ACHN (cell line): ENCODE measurements at regions not wholly inside any gene's neighbourhood (a gene's known extent, or its start where the extent isn't known, plus 50 kb on each side); places are given as distances from the start of the nearest gene placed in this dataset.
"Not testable (repeated sequence)": the region's sequence is repeated elsewhere in the genome, so short reads cannot be mapped to it uniquely, and the experiment has no call there.

ENCODE experiments used
- DNase-seq: peaks from one replicate; pipeline ENCODE4 v3.0.0-alpha.2; 2015
- in situ Hi-C: cut with HindIII; loops from 2 replicates; pipeline ENCODE4 v1.10.0; 2017; ENCODE audit warnings: low sequenced_read_pairs, low pct_ligation_motif_present, low pct_unique_long_range_greater_than_20kb

DNA sequence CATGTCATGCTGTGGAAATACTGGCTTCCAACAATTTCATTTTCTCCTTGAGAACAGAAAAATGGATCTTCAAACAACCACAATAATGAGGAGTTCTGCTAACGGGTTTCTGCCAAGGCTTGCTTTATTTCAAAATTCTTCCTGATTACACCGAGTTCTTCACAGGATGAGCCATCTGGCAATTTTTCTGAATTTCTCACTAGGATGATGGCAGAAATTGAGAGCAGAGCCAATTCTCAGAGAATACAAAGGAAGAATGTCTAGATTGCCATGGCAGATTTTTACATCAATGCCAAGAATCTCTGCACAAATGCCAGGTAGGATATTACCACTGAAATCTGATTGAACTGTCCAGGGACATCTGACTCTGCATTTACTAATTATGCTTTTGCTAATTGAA lies 619.0 kb upstream of the CHRM3 start:
- in situ Hi-C loops, result no loop called here
- DNase-seq, result no peak

DNA sequence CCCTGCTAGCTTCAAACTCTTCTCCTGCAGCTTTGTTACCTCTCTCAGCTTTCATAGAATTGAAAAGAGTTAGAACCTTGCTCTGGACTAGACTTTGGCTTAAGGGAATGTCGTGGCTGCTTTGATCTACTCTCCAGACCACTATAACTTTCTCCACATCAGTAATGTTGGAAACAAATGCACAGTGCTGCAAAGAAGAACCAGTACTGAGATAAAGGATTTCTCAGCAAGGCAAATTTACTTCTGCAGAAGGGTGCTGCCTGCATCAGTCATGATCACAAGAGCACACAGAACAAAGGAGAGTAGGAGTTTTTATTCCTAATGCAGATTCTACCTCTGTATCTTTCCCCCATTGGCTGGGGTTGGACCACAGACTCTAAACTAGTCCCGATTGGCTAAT lies 621.6 kb upstream of the CHRM3 start:
- DNase-seq, result no peak
- in situ Hi-C loops, result no loop called here

DNA sequence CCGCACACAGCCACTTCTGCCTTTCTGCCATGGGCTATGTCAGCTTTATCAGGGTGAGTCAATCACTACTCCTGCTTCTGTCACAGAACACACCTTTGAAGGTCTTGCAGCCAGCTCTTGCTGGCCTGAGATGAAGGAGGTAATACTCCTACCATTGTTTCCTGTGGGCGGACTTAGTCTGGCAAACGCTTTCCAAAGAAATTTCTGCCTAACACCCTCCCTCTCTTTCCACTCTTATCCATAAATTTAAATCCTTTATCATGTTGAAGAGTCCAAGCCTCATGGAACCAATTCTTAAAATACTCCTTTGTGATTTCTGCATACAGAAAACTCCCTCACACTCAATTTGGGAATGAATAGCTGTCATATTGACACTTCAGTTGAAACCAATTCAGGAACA lies 633.1 kb upstream of the CHRM3 start:
- no peak for DNase-seq
- in situ Hi-C loops, result no loop called here

DNA sequence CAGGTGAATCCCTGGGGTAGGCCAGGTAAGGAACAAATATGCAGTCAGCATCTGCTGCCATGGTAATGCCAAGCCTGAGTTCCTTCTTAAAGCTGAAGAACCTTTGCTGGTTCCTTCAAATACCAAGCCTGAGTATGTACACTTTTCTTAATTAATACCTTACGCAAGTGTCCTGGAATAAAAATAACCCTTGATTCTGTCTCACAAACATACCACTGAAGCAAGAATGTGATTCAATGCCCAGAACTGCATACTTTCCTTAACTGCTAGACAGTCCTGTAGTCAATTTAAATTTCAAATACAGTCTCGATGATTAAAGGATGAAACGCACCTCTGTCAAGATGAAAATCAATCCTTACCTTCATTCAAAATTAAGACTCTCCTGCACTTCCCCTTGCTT lies 634.0 kb upstream of the CHRM3 start:
- in situ Hi-C loops, result no loop called here
- DNase-seq, result no peak

DNA sequence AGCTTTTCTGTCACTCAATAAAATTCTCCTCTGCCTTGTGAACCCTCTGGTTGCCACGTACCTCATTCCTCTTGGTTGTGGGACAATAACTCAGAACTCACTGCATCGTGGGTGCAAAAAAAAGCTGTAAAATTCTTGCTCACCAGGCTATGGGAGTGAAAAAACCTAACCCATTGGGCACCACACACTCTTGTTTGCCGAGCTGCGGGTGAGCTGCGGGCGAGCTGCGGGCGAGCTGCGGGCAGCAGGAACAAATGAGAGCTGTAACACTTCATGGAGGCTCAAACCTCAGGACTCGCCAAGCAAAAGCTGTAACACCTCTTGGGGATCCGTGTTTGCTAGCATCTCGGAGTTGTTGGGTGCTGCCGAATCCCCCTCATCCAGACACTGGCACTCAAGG lies 641.3 kb upstream of the CHRM3 start:
- in situ Hi-C loops, result no loop called here
- no peak for DNase-seq

DNA sequence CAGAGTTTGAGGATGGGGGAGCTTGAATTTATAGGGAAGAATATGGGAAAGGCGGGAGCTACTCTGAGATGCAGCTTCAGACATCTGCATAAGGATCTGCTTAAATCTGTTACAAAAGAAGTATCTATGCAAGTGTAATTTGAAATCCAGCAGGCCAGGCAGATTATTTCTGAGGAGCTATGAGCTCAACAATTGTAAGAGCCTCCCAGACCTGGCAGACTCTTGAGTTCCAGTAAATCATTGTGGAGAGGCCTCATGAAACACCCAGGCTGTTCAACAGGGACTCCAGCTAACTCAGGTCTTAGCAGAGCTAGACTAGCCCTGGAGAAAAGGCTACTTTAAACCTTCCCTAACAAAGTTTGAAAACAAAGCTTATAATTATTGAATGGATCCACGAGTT lies 647.5 kb upstream of the CHRM3 start:
- in situ Hi-C loops, result no loop called here
- DNase-seq, result peak; percentile 3

DNA sequence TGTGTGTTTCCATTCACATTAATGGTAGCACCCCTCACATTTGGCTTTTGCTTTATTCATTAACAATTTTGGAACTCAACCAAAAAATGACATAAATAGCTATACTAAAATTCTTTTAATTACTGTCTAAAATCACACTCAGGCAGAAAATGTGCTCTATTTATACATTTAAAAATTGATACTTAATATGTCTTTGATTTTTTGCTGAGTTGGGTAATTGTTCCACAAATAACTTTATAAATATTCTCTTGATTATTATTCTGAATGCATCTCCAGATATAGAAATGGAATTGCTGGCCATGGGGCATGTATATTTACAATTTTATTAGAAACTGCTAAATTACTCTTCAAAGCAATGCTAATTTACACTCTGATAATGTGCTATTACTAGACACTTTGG lies 658.7 kb upstream of the CHRM3 start:
- DNase-seq, result no peak
- in situ Hi-C loops, result no loop called here

DNA sequence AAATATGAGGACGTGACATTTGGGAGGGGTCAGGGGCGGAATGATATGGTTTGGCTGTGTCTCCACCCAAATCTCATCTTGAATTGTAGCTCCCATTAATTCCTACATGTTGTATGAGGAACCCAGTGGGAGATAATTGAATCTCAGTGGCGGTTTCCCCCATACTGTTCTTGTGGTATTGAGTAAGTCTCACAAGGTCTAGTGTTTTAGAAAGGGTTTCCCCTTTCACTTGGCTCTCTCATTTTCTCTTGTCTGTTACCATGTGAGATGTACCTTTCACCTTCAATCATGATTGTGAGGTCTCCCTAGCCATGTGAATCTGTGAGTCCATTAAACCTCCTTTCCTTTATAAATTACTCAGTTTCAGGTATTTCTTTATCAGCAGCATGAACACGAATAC lies 663.6 kb upstream of the CHRM3 start:
- in situ Hi-C loops, result no loop called here

DNA sequence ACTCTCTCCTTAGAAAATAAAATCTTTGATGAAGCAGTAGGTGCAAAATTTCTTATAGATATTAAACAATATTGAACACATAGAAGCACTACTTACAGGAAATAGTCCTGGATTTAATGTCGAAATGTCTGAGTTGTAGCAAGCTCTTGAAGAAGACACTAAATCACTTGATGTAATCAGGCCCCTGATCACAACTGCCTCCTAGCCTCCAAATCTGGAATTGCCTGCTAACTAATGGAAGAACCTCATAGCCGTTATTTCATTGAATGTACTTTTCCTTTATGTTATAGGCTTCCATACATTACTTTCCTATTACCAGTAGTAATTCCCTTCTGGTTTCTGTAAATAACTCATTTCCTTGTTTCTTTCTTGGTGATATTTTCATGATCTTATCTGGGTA lies 675.7 kb upstream of the CHRM3 start:
- in situ Hi-C loops, result no loop called here
- no peak for DNase-seq

More for the DNA sequence above, 663.6 kb upstream of the CHRM3 start:
- no peak for DNase-seq

DNA sequence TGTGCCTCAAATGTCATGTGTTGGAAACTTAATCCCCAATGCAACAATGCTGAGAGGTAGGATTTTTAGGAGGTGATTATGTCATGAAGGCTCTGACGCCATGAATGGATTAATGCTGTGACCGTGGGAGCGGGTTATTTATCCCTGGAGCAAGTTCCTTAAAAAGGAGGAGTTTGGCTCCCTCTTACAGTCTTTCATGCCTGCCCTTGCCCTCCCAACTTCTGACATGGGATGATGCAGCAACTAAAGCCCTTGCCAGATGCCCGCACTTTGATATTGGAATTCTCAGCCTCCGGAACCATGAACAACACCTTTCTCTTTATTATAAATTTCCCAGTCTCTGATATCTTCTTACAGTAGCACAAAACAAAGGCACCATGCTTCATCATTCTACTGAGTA lies 685.3 kb upstream of the CHRM3 start:
- no peak for DNase-seq
- in situ Hi-C loops, result no loop called here

DNA sequence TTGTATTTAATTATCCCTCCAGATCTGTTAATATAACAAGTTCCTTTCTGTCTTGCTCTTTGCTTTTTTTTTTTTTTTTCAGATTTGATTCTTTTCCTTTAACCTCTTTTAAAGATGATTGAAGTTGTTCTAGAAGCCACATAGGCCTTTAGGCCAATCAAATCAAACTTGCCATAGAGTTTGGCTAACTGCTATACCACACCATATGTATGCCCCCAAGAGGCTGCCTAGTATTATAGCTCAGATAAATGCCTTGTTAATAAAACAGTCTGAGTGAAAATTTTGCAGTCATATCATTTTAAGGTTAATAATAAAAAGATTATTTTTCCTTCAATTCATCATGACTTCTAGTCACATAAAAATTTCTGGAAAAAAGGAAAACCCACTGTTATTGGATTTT lies 696.0 kb upstream of the CHRM3 start:
- in situ Hi-C loops, result no loop called here

DNA sequence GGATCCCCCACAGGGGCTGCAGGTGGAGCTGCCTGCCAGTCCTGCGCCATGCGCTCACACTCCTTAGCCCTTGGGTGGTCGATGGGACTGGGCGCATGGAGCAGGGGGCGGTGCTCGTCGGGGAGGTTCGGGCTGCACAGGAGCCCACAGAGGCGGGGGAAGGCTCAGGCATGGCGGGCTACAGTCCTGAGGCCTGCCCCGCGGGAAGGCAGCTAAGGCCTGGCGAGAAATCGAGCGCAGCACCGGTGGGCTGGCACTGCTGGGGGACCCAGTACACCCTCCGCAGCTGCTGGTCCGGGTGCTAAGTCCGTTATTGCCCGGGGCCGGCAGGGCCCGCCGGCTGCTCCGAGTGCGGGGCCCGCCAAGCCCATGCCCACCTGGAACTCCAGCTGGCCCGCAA lies 701.8 kb upstream of the CHRM3 start:
- in situ Hi-C loops, DNase-seq: not testable (repeated sequence)

More for the DNA sequence above, 696.0 kb upstream of the CHRM3 start:
- no peak for DNase-seq

DNA sequence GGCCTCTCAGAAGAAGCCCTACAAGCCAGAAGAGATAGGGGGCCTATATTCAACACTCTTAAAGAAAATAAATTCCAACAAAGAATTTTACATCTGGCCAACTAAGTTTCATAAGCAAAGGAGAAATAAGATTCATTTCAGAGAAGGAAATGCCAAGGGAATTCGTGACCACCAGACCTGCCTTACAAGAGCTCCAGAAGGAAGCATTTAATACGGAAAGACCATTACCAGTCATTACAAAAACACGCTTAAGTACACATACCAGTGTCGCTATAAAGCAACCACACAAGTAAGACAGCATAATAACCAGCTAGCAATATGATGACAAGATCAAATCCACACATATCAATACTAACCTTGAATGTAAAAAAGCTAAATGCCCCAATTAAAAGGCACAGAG lies 704.9 kb upstream of the CHRM3 start:
- in situ Hi-C loops, result no loop called here
- DNase-seq, result no peak

DNA sequence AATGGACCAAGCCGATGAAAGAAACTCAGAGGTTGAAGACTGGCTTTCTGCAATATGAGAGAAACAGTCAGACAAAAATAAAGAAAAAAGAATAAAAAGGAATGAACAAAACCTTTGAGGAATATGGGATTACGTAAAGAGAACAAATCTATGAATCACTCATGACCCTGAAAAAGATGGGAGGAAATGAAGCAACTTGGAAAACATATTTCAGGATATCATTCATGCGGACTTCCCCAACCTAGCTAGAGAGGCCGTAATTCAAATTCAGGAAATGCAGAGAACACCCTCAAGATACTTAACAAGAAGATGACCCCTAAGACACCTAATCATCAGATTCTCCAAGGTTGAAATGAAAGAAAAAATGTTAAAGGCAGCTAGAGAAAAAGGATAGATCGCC lies 705.3 kb upstream of the CHRM3 start:
- in situ Hi-C loops, result no loop called here
- DNase-seq, result no peak

DNA sequence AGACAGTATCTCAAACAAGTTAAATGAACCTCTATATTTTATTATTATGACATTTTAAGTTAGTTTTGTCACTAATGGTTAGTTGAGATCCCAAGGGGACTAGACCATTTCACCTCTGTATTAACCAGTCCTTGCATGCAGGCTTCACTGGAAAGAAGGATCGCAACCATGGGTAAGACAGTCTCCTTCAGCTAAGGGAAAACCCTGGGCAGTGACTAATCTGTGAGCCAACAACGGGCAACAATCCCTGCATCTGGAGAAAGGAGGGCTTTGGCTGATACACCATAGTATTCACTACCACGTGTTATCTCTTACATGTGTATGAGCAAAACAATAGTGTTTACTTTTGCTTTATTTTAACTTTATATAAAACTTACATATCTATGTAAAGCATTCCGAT lies 708.8 kb upstream of the CHRM3 start:
- no peak for DNase-seq
- in situ Hi-C loops, result no loop called here

DNA sequence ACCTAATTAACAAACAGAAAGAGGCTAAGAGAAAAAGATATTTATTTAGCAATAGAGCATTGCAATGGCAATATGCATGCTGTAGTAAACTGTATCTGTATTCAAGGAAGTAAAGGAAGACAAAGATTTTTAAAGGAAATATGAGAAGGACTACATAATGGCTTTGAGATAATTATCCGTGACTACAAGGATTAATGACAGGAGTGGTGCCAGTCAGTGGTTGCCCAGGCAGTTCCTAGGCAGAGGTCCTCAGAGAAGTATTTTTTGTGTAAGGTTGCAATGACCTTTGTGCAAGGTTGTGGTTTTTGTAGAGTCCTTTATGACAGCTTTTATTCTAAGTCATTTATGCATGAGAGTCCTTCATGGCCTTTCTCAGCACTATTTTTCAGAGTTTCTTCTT lies 711.1 kb upstream of the CHRM3 start:
- in situ Hi-C loops, result no loop called here
- no peak for DNase-seq

DNA sequence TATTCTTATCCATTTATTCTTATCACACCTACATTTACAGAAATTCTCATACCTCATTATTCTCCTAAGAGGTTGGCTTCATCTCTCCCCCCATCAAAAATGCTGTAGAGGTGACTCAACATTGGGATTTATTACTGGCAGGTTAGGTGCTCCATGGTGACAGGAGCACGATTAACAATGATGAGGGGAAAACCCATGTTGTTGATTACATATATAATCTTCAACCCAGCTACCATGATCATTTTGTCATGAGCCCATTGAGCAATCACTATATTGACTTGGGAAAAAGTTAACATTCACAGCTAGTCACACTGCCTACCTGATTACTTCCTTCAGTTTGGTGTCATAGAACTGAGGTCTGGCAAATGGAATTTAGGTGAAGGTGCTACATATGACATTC lies 712.1 kb upstream of the CHRM3 start:
- in situ Hi-C loops, result no loop called here
- no peak for DNase-seq

DNA sequence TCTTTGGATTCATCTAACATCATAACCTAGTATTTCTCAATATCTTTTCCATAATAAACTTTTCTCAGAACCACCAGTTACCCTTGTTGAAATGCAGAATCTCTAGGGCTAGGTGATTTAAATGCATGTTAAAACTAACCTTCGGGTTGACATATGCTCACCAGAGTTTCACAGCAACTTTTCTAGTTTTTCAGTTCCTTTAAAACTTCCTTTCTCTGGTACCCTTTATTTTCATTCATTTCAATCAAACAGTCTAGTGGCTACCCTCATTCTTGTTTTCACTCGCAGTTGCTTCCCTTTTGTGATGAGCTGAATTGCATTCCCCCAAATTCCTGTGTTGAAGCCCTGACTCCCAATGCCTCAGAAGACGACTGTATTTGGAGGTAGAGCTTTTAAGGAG lies 712.8 kb upstream of the CHRM3 start:
- DNase-seq, result no peak
- in situ Hi-C loops, result no loop called here

DNA sequence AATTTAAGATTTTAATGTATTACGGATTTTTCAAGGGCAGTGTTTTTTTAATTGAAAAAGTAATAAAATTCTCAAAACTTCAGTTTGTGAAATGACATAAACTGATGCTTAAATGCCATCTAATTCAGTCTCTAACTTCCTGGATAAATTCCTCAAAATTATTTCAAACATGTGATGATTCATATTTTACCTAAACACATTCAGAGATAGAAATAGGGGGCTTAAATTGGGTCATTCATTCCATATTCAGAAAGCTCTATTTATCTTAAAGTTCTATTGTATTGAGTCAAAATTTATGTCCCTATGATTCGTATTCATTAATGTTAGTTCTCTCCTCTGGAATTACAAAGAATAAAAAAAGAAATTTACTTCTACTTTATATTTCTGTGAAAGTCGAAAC lies 713.6 kb upstream of the CHRM3 start:
- no peak for DNase-seq
- in situ Hi-C loops, result no loop called here

DNA sequence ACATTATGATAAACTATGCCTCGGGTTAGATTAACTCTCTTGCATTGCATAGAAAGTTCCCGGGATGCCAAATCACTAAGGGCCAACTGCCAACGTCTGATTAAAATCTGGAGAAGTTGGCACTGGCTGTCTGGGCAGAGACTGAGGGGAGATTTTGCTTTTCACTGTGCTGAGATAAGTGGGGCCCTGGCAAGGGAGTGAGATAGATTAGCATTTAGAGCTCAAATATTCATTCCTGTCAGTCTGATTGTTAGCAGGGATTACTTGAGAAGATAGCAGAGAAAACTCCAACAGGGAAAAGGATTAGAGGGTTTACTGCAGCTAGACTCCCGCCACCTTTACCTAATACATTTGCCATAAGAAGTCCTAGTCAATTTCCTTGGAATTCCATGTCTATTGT lies 714.1 kb upstream of the CHRM3 start:
- in situ Hi-C loops, result no loop called here
- DNase-seq, result no peak

DNA sequence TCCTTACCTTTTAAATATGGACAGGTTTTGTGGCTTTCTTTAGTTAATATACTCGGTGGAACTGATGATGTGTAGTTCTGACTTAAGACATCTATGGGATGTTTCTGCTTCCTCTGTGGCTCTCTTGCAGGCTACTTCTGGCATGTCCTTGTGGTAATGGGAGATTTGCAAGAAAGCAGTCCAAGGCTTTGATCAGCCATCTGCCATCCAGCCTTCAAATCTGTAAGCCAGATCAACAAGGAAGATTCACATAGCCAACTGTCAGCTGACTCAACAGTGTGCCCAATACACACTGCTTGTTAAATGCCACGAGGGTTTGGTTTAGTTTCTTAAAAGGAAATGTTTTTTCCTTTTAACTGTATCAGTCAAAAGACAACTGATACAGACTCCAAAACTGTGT lies 722.2 kb upstream of the CHRM3 start:
- in situ Hi-C loops, result no loop called here

DNA sequence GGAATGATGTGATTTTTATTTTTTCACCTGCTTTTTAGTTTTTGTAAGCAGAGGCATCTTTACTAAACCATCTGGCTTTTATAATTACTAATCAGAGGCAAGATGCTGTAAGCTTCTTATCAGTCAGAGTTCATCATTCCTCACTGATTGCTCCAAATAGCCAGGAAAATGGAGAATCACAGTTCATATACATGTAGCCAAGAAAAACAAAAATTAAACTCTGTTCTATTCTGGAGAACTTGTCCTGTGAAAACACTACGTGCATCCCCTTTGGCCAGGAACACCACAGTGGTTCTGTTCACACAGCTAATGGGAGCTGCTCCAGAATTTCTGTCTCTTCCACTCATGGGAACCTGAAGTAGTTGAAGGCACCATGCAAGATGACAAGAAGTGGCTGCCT lies 725.5 kb upstream of the CHRM3 start:
- in situ Hi-C loops, result no loop called here
- DNase-seq, result no peak

More for the DNA sequence above, 722.2 kb upstream of the CHRM3 start:
- DNase-seq, result no peak
